HG02840 (cell line): ENCODE measurements at regions not wholly inside any gene's neighbourhood (a gene's known extent, or its start where the extent isn't known, plus 50 kb on each side); places are given as distances from the start of the nearest gene placed in this dataset.
"Not testable (repeated sequence)": the region's sequence is repeated elsewhere in the genome, so short reads cannot be mapped to it uniquely, and the experiment has no call there.

Experiments used
- ATAC-seq: cut with Tn5 transposase; IDR thresholded peaks from one replicate; pipeline ENCODE4 v1.9.1; 2021; ENCODE audit warnings: mild to moderate bottlenecking, moderate library complexity, moderate number of reproducible peaks; ENCODE audit not compliant: unreplicated experiment, low FRiP score

DNA sequence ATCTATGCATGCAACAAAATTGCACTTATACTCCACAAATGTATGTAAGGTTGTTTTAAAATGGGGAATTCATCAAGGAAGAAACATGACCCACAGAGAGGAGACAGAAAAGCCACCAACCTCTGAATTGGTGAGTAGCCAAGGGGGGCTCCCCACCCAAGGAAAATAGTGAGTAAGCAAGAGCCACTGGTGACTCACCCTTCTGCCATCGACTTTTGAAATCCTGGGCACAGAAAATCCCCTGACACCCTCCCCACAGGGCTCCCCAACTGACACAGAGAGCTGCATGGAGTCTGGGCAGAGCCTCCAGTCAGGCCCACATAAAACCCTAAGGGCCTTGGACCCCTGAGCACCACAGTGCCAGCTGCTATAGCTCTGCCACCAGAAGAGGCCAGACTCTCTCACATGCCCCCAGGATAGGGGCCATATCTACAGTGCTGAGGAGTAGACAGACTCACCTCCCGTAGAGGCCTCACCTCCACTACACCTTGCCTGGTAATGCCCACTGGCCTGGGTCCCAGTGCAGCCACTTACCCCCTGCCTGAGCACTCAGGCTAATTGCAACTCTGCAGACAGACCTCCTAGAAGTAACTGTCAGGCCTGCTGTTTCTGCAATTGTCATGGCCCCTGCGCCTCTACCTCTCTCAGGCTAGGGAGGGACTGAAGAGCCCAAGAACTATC is 244.7 kb upstream of the WSB1 start:
- no peak for ATAC-seq

DNA sequence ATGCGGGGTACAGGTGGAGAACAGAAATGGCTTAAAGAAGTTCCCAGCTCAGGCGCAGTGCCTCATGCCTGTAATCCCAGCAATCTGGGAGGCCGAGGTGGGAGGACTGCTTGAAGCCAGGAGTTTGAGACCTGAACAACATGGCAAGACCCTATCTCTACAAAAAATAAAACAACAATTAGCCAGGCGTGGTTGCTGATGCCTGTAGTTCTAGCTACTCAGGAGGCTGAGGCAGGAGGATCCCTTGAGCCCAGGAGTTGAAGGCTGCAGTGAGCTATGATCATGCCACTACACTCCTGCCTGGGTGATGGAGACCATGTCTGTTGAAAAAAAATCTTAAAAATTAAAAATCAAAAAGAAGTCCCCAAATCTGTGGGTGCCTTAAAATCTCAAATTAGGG is 228.3 kb upstream of the WSB1 start:
- ATAC-seq, result no peak

DNA sequence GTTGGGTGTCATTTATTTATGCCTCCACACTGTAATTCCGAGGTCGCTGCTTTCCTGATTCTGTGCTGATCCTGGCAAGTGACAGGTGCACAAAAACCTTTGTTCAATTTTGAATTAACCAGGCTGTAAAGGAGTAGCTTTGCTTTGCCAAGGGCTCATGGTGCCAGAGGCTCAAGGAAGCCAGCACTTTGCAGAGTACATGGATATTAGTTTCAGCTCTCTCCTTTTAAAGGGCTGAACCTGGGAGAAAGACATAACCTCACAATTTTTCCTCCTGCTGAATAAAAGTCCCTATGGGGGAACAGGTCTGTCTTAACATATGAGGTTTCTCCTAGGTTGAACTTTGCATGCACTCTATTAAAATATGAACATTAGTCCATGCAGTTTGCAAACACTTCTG is 227.6 kb upstream of the WSB1 start:
- ATAC-seq, result no peak

DNA sequence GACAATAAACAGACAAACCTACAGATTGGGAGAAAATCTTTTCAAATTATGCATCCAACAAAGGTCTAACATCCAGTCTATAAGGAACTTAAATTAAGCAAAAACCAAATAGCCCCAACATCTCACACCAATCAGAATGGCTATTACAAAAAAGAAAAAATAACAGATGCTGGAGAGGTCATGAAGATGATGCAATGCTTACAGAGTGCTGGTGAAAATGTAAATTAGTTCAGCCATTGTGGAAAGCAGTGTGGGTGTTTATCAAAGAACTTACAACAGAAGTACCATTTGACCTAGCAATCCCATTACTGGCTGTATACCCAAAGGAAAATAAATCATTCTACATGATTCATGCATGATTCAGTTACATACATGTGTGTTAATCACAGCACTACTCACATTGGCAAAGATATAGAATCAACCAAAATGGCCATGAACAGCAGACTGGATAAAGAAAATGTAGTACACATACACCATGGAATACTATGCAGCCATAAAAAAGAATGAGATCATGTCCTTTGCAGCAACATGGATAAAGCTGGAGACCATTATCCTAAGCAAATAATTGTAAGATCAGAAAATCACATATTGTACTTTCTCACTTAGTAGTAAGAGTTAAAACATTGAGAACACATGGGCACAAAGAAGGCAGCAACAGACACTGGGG is 223.9 kb upstream of the WSB1 start:
- ATAC-seq, result no peak

DNA sequence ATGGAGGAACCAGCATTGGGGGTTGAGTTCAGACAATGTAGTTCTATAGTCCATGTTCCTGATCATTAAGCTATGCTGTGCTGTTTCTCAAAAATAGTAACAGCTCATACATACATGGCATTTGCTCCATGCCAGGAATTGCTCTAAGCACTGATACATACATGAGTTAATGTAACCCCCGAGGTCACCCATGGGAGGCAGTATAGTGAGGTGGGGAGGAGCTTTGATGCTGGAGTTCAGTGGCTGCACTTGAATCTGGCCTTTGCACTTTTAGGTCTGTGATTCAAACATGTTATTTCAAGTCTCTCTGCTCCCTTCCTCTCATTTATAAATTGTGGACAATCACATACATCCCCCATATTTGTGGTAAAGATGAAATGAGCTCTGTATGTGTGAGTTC is 223.1 kb upstream of the WSB1 start:
- no peak for ATAC-seq

DNA sequence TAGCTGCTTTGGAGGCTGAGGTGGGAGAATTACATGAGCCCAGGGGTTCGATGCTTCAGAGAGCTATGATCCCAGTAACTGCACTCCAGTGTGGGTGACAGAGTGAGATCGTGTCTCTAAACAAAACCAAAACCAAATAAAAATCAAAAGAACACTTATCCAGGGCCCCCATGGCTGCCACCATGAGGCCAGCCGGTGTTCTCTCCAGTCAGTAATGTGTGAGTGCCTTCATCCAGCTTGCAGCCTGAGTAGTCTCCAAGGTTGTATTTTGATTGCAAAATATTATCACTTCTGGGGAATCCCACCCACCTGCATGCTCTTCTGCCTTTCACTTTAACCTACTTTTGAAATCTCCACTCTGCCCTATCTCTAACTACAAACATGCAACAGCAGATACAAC is 221.0 kb upstream of the WSB1 start:
- ATAC-seq, result no peak

GRCh38 chr17:27076814-27077213 is 217.1 kb upstream of the WSB1 start:
- ATAC-seq, result no peak

DNA sequence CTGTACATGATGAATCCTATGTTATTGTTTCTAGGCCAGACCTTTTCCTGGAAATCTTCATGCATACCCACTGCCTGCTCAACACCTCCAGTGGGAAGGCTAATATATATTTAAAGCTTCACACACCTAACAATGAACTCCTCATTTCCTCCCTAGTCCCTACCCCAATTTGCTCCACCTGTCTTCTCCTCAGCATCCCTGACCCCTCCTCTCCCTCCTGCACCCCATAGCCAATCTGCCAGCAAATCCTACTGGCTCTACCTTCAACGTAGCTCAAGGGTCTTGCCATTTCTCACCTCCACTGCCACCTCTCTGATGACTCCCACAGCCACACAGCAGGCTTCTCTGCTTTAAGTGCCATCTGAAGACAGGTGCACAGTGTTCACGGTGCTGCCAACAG is 215.6 kb upstream of the WSB1 start:
- no peak for ATAC-seq

DNA sequence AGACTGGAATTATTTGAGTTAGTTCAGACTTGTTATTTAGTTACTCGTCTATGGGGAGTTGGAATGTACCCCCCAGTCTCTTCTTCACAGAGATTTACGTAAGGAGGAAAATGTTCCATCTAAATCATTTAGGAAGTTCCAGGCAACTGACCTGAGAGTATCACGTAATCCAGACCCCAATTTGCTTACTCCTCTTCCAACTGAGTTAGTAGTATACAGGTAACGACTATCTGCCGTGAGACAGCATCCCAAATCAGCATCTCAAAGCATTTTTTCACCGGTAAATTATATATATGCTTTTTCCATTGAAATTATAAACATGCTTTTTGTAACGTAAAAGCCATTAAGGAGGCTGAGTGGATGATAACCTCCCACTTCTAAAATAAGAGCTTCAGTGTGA is 214.3 kb upstream of the WSB1 start:
- no peak for ATAC-seq

DNA sequence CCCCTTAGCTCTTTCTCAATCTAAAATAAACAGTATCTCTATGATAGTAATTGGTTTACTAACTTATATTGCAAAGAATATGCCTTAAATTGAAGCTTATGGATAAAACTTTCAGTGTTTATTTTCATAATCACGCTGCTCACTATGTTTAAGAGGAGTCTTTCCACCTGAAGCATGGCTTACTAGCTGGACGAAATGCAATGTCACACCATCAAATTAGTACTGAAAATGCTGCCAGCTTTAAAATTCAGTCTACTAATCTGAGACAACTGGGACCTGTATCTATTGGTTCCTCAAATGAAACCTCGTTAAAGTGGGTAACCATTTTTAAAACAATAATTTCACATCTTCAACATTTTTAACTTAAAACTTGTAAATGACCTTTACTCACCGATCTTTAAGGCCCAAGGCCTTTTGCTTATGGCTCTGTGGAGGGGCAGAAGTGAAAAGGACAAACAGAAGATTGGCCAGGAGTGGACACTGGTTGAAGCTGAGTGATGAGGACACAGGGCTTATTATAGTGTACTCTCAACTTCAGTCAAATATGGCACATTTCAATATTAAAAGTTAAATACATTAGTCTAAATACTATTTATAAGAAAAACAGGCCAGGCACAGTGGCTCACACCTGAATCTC is 212.8 kb upstream of the WSB1 start:
- ATAC-seq, result no peak

DNA sequence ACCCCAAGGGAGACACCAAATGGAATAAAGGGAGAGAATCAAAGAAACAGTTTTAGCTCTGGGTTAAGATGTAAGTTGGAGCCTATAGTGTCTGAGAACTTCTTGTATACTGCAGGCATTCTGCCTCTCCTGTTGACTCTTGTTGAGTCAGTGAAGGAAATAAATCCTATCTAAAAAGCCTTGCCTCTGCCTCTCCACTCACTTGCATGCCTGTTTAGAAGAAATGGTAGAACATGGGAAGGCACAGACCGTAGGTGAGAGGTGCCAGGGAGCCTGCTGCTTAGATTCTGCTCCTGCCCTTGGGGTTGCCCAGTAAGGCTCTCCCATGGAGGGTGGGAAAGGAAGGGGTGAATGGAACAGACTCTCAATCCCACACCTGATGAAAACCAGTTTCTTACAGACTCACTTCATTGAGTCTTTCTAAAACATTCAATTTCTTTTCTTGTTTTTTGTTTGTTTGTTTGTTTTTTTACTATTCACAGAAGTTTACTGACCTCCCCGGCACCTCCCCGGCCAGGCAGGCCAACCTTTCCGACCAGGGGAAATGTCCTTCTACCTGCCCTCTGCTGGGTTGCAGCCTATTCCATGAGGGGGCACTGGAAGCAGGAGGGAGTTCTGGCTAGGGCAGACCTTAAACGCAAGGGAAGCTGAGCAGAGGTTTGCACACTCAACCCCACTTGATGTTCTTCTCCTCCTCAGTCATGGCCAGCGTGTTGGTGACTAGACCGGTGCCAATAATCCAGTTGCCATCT is 211.7 kb upstream of the WSB1 start:
- ATAC-seq, result no peak

- ATAC-seq, result no peak
These were observed 211.1 kb upstream of the WSB1 start for GRCh38 chr17:27082775-27083154.

GRCh38 chr17:27083408-27084185 is 210.3 kb upstream of the WSB1 start:
- ATAC-seq, result no peak

DNA sequence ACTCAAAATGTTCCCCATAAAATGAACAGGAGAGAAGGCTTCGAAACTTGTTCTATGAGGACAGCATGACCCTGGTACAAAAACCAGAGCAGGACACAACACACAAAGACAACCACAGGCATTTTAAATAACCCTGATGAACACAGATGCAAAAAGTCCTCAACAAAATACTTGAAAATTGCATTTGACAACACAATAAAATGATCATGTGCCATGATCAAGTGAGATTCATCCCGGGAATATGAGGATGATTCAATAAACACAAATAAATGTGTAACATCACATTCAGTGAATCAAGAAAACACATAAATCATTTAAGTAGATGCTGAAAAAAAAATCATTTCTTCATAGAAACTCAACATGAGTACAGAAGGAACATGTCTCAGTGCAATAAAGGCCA is 208.4 kb upstream of the WSB1 start:
- ATAC-seq, result no peak

DNA sequence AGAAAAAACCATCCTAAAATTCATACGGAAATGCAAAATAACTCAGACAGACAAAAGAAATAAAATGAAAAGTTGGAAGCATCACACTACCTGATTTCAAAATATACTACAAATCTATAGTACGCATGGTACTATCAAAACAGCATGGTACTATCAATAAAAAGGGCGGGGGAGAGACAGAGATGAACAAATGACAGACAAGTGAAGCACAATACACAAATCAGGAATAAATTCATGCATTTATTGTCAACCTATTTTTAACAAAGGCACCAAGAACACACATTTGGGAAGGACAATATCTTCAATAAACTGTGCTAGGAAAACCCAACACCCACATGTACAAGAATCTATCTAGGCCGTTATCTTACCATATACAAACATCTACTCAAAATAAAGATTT is 207.4 kb upstream of the WSB1 start:
- no peak for ATAC-seq

GRCh38 chr17:27087935-27088766 is 205.8 kb upstream of the WSB1 start:
- ATAC-seq, result no peak

- no peak for ATAC-seq
These were observed 205.2 kb upstream of the WSB1 start for GRCh38 chr17:27088767-27089078.

- ATAC-seq, result not testable (repeated sequence)
These were observed 204.6 kb upstream of the WSB1 start for GRCh38 chr17:27089079-27089928.

DNA sequence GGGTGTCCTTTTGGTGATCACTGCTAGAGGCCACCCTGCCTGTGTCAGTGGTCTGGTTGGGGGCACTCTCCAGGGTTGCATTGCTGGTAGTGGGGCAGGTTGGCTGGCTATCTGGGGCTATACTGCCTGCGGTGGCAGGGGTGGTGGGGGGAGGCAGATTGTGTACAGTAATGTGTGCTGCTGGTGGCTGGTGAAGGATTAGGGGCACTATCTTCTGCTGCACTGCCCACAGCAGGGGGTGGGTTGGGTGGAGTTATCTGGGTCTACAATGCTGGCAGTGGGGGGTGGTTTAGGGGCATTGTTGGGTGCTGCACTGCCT is 204.0 kb upstream of the WSB1 start:
- ATAC-seq, result no peak
